Vagina (tissue), 2 donors: ENCODE measurements at regions not wholly inside any gene's neighbourhood (a gene's known extent, or its start where the extent isn't known, plus 50 kb on each side); places are given as distances from the start of the nearest gene placed in this dataset.

ENCODE experiments used
- DNase-seq, 2 donors: peaks; one replicate each; pipeline ENCODE4 v3.0.0-alpha.2; 2017; ENCODE audit errors: extremely low spot score in 2 of 2
- H3K27ac ChIP-seq: fragments of 200-600 bp; sonication (generic); one replicate; pipeline ENCODE4 v1.5.1; 2019
- H3K27me3 ChIP-seq: fragments of 200-600 bp; sonication (generic); one replicate; pipeline ENCODE4 v1.5.1; 2019
- H3K36me3 ChIP-seq, 2 donors: fragments of 200-600 bp; sonication (generic); one replicate each; pipeline ENCODE4 v1.5.1; 2017 to 2019
- H3K4me1 ChIP-seq: fragments of 200-600 bp; sonication (generic); one replicate; pipeline ENCODE4 v1.5.1; 2019
- H3K4me3 ChIP-seq, 2 donors: fragments of 200-600 bp; sonication (generic); 1 replicate in 1 of 2; 2 replicates in 1 of 2; pipeline ENCODE4 v1.5.1; 2016 to 2019
- H3K9me3 ChIP-seq: fragments of 200-600 bp; sonication (generic); one replicate; pipeline ENCODE4 v1.5.1; 2019
- CTCF ChIP-seq, 3 experiments: fragments of 450-650 bp in 2 of 3; fragments of 200-600 bp in 1 of 3; sonication (generic) in 1 of 3; IDR thresholded peaks; one replicate each; pipeline ENCODE4 v1.5.1; 2017 to 2019; ENCODE audit warnings: antibody characterized with exemption in 3 of 3, mild to moderate bottlenecking in 2 of 3, moderate library complexity in 2 of 3
- POLR2A ChIP-seq, 2 donors: fragments of 450-650 bp; IDR thresholded peaks; one replicate each; pipeline ENCODE4 v1.6.1; 2017; ENCODE audit warnings: antibody characterized with exemption in 2 of 2, mild to moderate bottlenecking in 2 of 2, moderate library complexity in 2 of 2
- POLR2AphosphoS5 ChIP-seq, 2 donors: sonication (generic); formaldehyde crosslinking; IDR thresholded peaks; one replicate each; pipeline ENCODE4 v1.9.0; 2017; ENCODE audit warnings: antibody characterized with exemption in 2 of 2, mild to moderate bottlenecking in 2 of 2, low read depth in 1 of 2; ENCODE audit not compliant: insufficient read depth in 1 of 2
- intact Hi-C: fragments of 100-400 bp; cut with DNase I; formaldehyde crosslinking; loops from one replicate; pipeline ENCODE4 v1.15.1; 2023

GRCh38 chr2:224325941-224326340 lies 76.0 kb downstream of the FAM124B start:
- Histone ChIP-seq H3K4me3 (no peak overlapping the region), H3K9me3 (no peaks in the 10 kb centered on the region), H3K27ac (no peak overlapping the region), H3K4me1 (no peaks in the 10 kb centered on the region), H3K36me3 (no peaks in the 10 kb centered on the region), H3K27me3 (no peaks in the 10 kb centered on the region)
- intact Hi-C loops, result no loop called here
- TF ChIP-seq POLR2A (IDR thresholded peaks at IDR 0.05) (no peak), CTCF (IDR thresholded peaks at IDR 0.05) (no peak), POLR2AphosphoS5 (IDR thresholded peaks at IDR 0.05; ENCODE audit: insufficient read depth in 1 of 2, low read depth in 1 of 2) (no peak)
- DNase-seq, result no peak

GRCh38 chr2:224324604-224325003 lies 77.3 kb downstream of the FAM124B start:
- Histone ChIP-seq H3K4me3 (no peak overlapping the region), H3K36me3 (no peaks in the 10 kb centered on the region), H3K27ac (no peak overlapping the region), H3K4me1 (no peaks in the 10 kb centered on the region), H3K27me3 (no peaks in the 10 kb centered on the region), H3K9me3 (no peaks in the 10 kb centered on the region)
- intact Hi-C loops, result no loop called here
- DNase-seq, result no peak
- TF ChIP-seq CTCF (IDR thresholded peaks at IDR 0.05) (no peak), POLR2AphosphoS5 (IDR thresholded peaks at IDR 0.05; ENCODE audit: insufficient read depth in 1 of 2, low read depth in 1 of 2) (no peak), POLR2A (IDR thresholded peaks at IDR 0.05) (no peak)

GRCh38 chr2:224320660-224321059 lies 81.2 kb downstream of the FAM124B start:
- Histone ChIP-seq H3K27ac (no peak overlapping the region), H3K4me1 (peaks cover 5% of the 10 kb centered on the region), H3K9me3 (no peaks in the 10 kb centered on the region), H3K27me3 (no peaks in the 10 kb centered on the region), H3K36me3 (no peaks in the 10 kb centered on the region), H3K4me3 (no peak overlapping the region)
- TF ChIP-seq POLR2AphosphoS5 (IDR thresholded peaks at IDR 0.05; ENCODE audit: insufficient read depth in 1 of 2, low read depth in 1 of 2) (no peak), CTCF (IDR thresholded peaks at IDR 0.05) (no peak), POLR2A (IDR thresholded peaks at IDR 0.05) (no peak)
- DNase-seq, result no peak
- intact Hi-C loops, result no loop called here

DNA sequence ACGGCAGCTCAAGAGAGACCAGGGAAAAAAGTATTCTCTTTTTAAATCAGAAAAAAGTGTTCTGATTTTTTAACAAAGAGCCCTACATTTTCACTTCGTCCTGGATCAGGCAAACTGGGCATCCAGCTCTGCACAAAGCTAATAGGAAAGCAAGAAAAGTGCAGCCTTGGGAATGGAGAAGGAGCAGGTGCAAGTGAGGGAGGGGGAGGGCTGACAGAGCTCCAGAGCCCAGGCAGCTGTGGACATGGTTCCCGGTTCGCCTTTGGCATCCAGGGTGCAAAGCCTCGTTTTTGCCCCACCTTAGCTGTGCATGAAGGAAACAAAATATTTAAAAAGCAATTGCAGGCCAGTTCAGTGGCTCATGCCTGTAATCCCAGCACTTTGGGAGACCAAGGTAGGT lies 82.2 kb downstream of the FAM124B start:
- Histone ChIP-seq H3K27ac (no peak overlapping the region), H3K27me3 (no peaks in the 10 kb centered on the region), H3K36me3 (no peaks in the 10 kb centered on the region), H3K4me3 (no peak overlapping the region), H3K9me3 (no peaks in the 10 kb centered on the region), H3K4me1 (peaks cover 5% of the 10 kb centered on the region)
- DNase-seq, result no peak
- TF ChIP-seq CTCF (IDR thresholded peaks at IDR 0.05), result no peak
- TF ChIP-seq POLR2A (IDR thresholded peaks at IDR 0.05), result no peak
- no peak for TF ChIP-seq POLR2AphosphoS5 (IDR thresholded peaks at IDR 0.05; ENCODE audit: insufficient read depth in 1 of 2, low read depth in 1 of 2)
- intact Hi-C loops, result no loop called here

DNA sequence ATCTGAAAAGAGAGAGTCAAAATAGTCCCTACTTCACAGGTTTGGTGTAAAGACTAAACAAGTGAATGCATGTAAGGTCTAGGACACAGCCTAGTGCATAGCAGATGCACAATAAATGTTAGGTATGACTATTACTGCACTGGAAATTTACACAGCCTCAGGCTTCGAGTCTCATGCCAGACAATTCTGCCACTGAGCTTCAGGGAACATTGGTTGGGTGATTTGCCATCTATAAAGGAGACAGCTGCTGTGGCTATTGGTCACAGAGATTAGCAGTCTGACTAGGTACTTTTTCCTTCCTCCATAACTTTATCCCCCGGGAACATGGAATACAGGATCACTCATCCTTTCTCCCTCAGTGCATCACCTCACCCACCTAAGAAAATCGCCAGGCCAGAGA lies 89.2 kb downstream of the FAM124B start:
- intact Hi-C loops, result no loop called here
- no peak overlapping the region for H3K27ac ChIP-seq
- no peaks in the 10 kb centered on the region for H3K36me3 ChIP-seq
- H3K4me3 ChIP-seq, result no peak overlapping the region
- H3K27me3 ChIP-seq, result no peaks in the 10 kb centered on the region
- no peak for TF ChIP-seq POLR2AphosphoS5 (IDR thresholded peaks at IDR 0.05; ENCODE audit: insufficient read depth in 1 of 2, low read depth in 1 of 2)
- TF ChIP-seq POLR2A (IDR thresholded peaks at IDR 0.05), result no peak
- TF ChIP-seq CTCF (IDR thresholded peaks at IDR 0.05), result no peak
- H3K9me3 ChIP-seq, result no peaks in the 10 kb centered on the region
- no peaks in the 10 kb centered on the region for H3K4me1 ChIP-seq
- no peak for DNase-seq
